GM06990 (cell line): ENCODE measurements at regions not wholly inside any gene's neighbourhood (a gene's known extent, or its start where the extent isn't known, plus 50 kb on each side); places are given as distances from the start of the nearest gene placed in this dataset.
A peak's percentile ranks its signal among the peaks of the same experiment; 100 is the strongest.

Experiments used
- DNase-seq: peaks from one replicate; pipeline ENCODE4 v3.0.0-alpha.2; 2011; ENCODE audit not compliant: insufficient read length; ENCODE audit errors: extremely low read depth
- H3K27me3 ChIP-seq: replicated peaks from 2 replicates; pipeline ENCODE4 v1.6.0; 2011; ENCODE audit warnings: low read length; ENCODE audit not compliant: control insufficient read depth, insufficient read depth
- H3K36me3 ChIP-seq: 2 replicates; pipeline ENCODE4 v1.5.1; 2011; ENCODE audit warnings: low read length; ENCODE audit not compliant: control insufficient read depth, insufficient read depth
- H3K4me3 ChIP-seq: replicated peaks from 2 replicates; pipeline ENCODE4 v1.5.1; 2011; ENCODE audit warnings: low read depth, mild to moderate bottlenecking, control low read depth, low read length
- TF ChIP-seq, protein P1 (sequence below): IDR thresholded peaks from 2 replicates; pipeline ENCODE4 v1.5.1; 2011; ENCODE audit warnings: low read length, control low read depth, mild to moderate bottlenecking, inconsistent platforms; ENCODE audit not compliant: insufficient read depth, poor library complexity, severe bottlenecking

DNA sequence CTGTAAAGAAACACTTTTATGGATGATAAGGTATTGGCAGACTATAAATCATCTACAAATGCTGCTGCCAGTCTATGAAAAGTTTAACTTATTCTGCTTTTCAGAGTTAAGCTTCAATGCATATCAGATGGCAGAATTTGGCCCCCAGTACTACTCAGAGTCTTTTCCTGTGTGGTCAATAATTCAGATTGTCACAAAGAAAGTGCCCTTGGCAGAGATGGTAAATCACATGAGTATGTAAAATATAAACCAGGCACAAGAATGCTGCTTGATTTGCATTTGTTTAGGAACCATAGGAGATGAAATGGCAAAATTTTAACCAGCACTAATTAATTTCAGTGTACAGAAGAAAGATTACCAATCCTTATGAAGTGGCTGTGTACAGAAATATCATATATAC, 818.3 kb upstream of the POT1 start:
- TF ChIP-seq, protein P1, sequence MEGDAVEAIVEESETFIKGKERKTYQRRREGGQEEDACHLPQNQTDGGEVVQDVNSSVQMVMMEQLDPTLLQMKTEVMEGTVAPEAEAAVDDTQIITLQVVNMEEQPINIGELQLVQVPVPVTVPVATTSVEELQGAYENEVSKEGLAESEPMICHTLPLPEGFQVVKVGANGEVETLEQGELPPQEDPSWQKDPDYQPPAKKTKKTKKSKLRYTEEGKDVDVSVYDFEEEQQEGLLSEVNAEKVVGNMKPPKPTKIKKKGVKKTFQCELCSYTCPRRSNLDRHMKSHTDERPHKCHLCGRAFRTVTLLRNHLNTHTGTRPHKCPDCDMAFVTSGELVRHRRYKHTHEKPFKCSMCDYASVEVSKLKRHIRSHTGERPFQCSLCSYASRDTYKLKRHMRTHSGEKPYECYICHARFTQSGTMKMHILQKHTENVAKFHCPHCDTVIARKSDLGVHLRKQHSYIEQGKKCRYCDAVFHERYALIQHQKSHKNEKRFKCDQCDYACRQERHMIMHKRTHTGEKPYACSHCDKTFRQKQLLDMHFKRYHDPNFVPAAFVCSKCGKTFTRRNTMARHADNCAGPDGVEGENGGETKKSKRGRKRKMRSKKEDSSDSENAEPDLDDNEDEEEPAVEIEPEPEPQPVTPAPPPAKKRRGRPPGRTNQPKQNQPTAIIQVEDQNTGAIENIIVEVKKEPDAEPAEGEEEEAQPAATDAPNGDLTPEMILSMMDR: no peak
- DNase-seq: no peak
- H3K36me3 ChIP-seq: no peaks in the 10 kb centered on the region
- H3K27me3 ChIP-seq: no peaks in the 10 kb centered on the region
- H3K4me3 ChIP-seq: no peak overlapping the region

GRCh38 chr7:125746510-125746909, 816.9 kb upstream of the POT1 start:
- TF ChIP-seq, protein P1: no peak
- no peak for DNase-seq
- H3K27me3 ChIP-seq: no peaks in the 10 kb centered on the region
- H3K36me3 ChIP-seq: no peaks in the 10 kb centered on the region
- H3K4me3 ChIP-seq: no peak overlapping the region

DNA sequence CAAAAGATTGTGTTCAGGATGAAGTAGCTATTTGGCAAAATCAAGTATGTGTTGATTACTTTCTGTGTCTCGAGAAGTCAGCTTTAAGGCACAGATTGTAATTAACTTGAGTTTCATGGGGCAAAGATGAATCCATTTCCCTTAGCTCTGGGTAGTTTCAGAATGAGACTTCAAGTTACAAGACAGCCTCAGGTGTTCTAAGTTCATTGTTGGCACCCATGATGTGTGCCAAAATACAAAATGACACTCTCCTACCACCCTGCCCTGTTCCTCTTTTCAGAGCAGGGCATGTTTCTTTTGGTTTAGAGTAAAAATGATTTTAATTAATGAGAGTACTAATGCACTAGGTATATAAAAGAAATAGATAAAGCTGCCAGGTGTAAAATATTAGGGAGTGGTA, 797.6 kb upstream of the POT1 start:
- Histone ChIP-seq H3K27me3 (no peaks in the 10 kb centered on the region), H3K4me3 (no peak overlapping the region), H3K36me3 (no peaks in the 10 kb centered on the region)
- TF ChIP-seq, protein P1: no peak
- peak; percentile 7 for DNase-seq

- TF ChIP-seq, protein P1: no peak
Measured at GRCh38 chr7:125695626-125696025, 766.0 kb upstream of the POT1 start.

DNA sequence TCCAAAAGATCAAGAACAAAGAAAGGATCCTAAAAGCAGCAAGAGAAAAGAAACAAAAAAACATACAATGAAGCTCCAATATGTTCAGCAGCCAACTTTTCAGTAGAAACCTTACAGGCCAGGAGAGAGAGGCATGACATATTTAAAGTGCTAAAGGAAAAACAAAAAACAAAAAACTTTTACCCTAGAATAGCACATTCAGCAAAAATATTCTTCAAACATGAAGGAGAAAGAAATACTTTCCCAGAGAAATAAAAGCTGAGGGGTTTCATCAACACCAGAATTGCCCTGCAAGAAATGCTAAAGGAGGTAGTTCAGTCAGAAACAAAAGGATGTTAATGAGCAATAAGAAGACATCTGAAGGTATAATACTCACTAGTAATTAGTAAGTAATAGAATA, 753.5 kb upstream of the POT1 start:
- no peaks in the 10 kb centered on the region for H3K36me3 ChIP-seq
- TF ChIP-seq, protein P1: no peak
- no peaks in the 10 kb centered on the region for H3K27me3 ChIP-seq
- no peak for DNase-seq
- no peak overlapping the region for H3K4me3 ChIP-seq

More at GRCh38 chr7:125695626-125696025, 766.0 kb upstream of the POT1 start:
- Histone ChIP-seq H3K4me3 (no peak overlapping the region), H3K27me3 (no peaks in the 10 kb centered on the region), H3K36me3 (no peaks in the 10 kb centered on the region)
- DNase-seq: no peak

GRCh38 chr7:125681508-125681907, 751.9 kb upstream of the POT1 start:
- TF ChIP-seq, protein P1: no peak
- DNase-seq: no peak
- H3K27me3 ChIP-seq: no peaks in the 10 kb centered on the region
- H3K36me3 ChIP-seq: no peaks in the 10 kb centered on the region
- no peak overlapping the region for H3K4me3 ChIP-seq
